ENCODE measurements at regions not wholly inside any gene's neighbourhood (a gene's known extent, or its start where the extent isn't known, plus 50 kb on each side); places are given as distances from the start of the nearest gene placed in this dataset.

GRCh38 chr2:134185639-134186038 is 68.2 kb upstream of the MGAT5 start:
- TF ChIP-seq CTCF (IDR thresholded peaks at IDR 0.05) (no peak), POLR2A (IDR thresholded peaks at IDR 0.05) (no peak)

Measured in right lobe of liver (tissue), 4 donors.